Adrenal gland (tissue), 9 donors: ENCODE measurements at regions not wholly inside any gene's neighbourhood (a gene's known extent, or its start where the extent isn't known, plus 50 kb on each side); places are given as distances from the start of the nearest gene placed in this dataset.

Experiments used
- DNase-seq, 7 donors: peaks; one replicate each; pipeline ENCODE4 v3.0.0-alpha.2; 2019 to 2020
- H3K27ac ChIP-seq, 5 donors: fragments of 200-600 bp; sonication (generic) in 4 of 5; 1 replicate in 3 of 5; 2 replicates in 2 of 5; pipeline versions ENCODE4 v1.5.1 to v1.8.0; 2016 to 2020; ENCODE audit warnings: mild to moderate bottlenecking in 1 of 5
- H3K27me3 ChIP-seq: fragments of 200-600 bp; 2 replicates; pipeline ENCODE4 v1.8.0; 2021
- H3K36me3 ChIP-seq, 2 donors: fragments of 200-600 bp; replicated peaks in 1 of 2; 1 replicate in 1 of 2; 2 replicates in 1 of 2; pipeline versions ENCODE4 v1.5.1 to v1.8.0; 2018 to 2022
- H3K4me1 ChIP-seq, 2 donors: fragments of 200-600 bp; replicated peaks in 1 of 2; 1 replicate in 1 of 2; 2 replicates in 1 of 2; pipeline versions ENCODE4 v1.5.1 to v1.8.0; 2018 to 2021
- H3K4me3 ChIP-seq, 4 donors: fragments of 200-600 bp; sonication (generic) in 3 of 4; one replicate each; pipeline ENCODE4 v1.5.1; 2016 to 2018
- H3K9me3 ChIP-seq, 3 donors: fragments of 200-600 bp; sonication (generic) in 1 of 3; replicated peaks in 1 of 3; 1 replicate in 2 of 3; 2 replicates in 1 of 3; pipeline versions ENCODE4 v1.5.1 to v1.8.0; 2016 to 2021
- POLR2A ChIP-seq, 2 donors: fragments of 450-650 bp; IDR thresholded peaks; one replicate each; pipeline ENCODE4 v1.6.1; 2017; ENCODE audit warnings: antibody characterized with exemption in 2 of 2, mild to moderate bottlenecking in 2 of 2, moderate library complexity in 1 of 2
- WGBS, 4 donors: extraction: QIAGEN DNeasy Blood & Tissue Kit in 2 of 4; methylation state at CpG; one replicate each; pipeline versions ENCODE4 v1.1.5 to v1.1.7; 2013 to 2017; 5-methylcytosine and 5-hydroxymethylcytosine counted together
- intact Hi-C, 2 donors: fragments of 100-400 bp; cut with DNase I; formaldehyde crosslinking; loops; one replicate each; pipeline versions ENCODE4 v1.14.1 to v1.15.0; 2022 to 2023
- TF ChIP-seq, protein P1 (sequence below), 6 experiments: fragments of 450-650 bp in 4 of 6; fragments of 200-600 bp in 2 of 6; sonication (generic) in 1 of 6; IDR thresholded peaks; 1 replicate in 5 of 6; 2 replicates in 1 of 6; pipeline versions ENCODE4 v1.5.1 to v1.8.0; 2016 to 2021; ENCODE audit warnings: antibody characterized with exemption in 6 of 6, mild to moderate bottlenecking in 2 of 6, moderate library complexity in 1 of 6
- donor health status: healthy with polysubstance abuse.
- donor health status: Bipolar disorder and iron deficiency.
- donor health status: DM: yes; HTN: yes; CAD: no.
- donor health status: DM: no; HTN: no; CAD: no.
- donor health status: DM: no; HTN: no; CAD: no.

DNA sequence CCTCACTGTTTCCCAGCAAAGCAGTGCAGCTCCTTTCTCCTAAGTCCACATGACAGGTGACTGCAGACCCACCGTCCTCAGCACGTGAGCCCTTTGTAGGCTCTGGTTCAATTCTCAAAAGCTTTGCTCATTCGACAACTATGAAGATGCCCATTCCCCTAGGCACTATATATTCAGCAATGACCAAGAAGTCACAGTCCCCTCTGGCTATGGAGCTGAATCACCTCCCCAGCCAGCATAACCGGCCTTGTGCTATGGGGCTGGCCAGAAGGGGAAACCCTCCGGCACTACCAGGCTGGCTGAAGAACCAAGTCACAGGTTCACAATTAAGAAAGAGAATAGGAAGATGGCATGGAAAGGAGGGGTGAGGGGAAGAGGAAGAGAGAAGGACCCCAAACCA, 139.7 kb downstream of the WSCD1 start:
- Histone ChIP-seq H3K27ac (no peak overlapping the region), H3K36me3 (no peaks in the 10 kb centered on the region), H3K9me3 (no peaks in the 10 kb centered on the region), H3K4me1 (no peaks in the 10 kb centered on the region), H3K27me3 (peaks cover 10% of the 10 kb centered on the region), H3K4me3 (no peak overlapping the region)
- no peak for DNase-seq
- WGBS, 4 donors: 64 to 82% (median 78%) methylated on average over 5 of the region's 5 CpGs
- no peak for TF ChIP-seq POLR2A (IDR thresholded peaks at IDR 0.05)
- TF ChIP-seq, protein P1, sequence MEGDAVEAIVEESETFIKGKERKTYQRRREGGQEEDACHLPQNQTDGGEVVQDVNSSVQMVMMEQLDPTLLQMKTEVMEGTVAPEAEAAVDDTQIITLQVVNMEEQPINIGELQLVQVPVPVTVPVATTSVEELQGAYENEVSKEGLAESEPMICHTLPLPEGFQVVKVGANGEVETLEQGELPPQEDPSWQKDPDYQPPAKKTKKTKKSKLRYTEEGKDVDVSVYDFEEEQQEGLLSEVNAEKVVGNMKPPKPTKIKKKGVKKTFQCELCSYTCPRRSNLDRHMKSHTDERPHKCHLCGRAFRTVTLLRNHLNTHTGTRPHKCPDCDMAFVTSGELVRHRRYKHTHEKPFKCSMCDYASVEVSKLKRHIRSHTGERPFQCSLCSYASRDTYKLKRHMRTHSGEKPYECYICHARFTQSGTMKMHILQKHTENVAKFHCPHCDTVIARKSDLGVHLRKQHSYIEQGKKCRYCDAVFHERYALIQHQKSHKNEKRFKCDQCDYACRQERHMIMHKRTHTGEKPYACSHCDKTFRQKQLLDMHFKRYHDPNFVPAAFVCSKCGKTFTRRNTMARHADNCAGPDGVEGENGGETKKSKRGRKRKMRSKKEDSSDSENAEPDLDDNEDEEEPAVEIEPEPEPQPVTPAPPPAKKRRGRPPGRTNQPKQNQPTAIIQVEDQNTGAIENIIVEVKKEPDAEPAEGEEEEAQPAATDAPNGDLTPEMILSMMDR (IDR thresholded peaks at IDR 0.05): no peak
- intact Hi-C loops: no loop called here

DNA sequence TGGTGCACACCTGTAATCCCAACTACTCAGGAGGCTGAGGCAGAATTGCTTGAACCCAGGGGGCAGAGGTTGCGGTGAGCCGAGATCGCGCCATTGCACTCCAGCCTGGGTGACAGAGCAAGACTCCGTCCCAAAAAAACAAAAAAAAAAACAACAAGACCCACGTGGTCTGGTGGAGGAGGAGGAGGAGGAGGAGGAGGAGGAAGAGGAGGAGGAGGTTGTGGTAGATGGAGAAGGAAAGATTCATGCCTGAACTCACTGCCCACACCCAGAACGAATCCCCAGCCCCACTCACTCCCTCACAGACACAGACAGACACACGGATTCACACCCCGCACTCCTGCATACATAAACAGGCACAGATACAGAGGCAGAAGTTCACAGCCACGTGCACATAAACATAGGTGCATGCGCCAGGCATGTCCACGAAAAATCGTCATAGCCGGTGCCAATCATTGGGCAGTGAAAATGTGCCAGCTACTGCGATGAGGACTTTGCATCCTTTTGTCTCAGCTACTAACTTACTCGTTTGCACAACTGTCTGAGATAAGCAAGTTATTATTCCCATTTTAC, 138.5 kb downstream of the WSCD1 start:
- H3K27ac ChIP-seq: no peak overlapping the region
- 69 to 75% (median 71%) methylated on average over 16 of the region's 16 CpGs for WGBS, 4 donors
- no peak for TF ChIP-seq POLR2A (IDR thresholded peaks at IDR 0.05)
- TF ChIP-seq, protein P1 (IDR thresholded peaks at IDR 0.05): no peak

DNA sequence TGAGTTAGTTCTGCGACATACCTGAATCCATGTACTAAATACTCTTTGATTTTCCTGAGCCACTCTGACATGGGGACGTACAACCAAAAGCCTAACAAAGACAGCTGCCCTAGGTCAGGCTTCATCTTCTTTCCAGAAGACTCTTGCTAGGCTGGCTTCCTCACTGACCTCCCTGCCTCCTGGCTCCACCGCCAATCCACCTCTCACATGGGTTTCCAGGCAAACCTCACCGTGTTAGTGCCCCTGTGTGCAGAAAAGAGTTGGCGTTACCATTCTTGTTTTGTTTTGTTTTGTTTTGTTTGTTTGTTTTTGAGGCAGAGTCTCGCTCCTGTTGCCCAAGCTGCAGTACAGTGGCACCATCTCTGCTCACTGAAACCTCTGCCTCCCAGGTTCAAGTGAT, 135.3 kb downstream of the WSCD1 start:
- intact Hi-C loops: no loop called here
- no peak for DNase-seq
- H3K27ac ChIP-seq: no peak overlapping the region
- no peaks in the 10 kb centered on the region for H3K27me3 ChIP-seq
- no peaks in the 10 kb centered on the region for H3K36me3 ChIP-seq
- no peak for TF ChIP-seq POLR2A (IDR thresholded peaks at IDR 0.05)
- TF ChIP-seq, protein P1 (IDR thresholded peaks at IDR 0.05): no peak
- no peak overlapping the region for H3K4me3 ChIP-seq
- WGBS, 4 donors: 74 to 80% (median 76%) methylated on average over 6 of the region's 6 CpGs
- no peaks in the 10 kb centered on the region for H3K4me1 ChIP-seq
- no peaks in the 10 kb centered on the region for H3K9me3 ChIP-seq

More for the DNA sequence above, 138.5 kb downstream of the WSCD1 start:
- Histone ChIP-seq H3K4me3 (no peak overlapping the region), H3K9me3 (no peaks in the 10 kb centered on the region), H3K4me1 (no peaks in the 10 kb centered on the region), H3K36me3 (no peaks in the 10 kb centered on the region), H3K27me3 (peaks cover 10% of the 10 kb centered on the region)
- no peak for DNase-seq
- intact Hi-C loops: no loop called here

DNA sequence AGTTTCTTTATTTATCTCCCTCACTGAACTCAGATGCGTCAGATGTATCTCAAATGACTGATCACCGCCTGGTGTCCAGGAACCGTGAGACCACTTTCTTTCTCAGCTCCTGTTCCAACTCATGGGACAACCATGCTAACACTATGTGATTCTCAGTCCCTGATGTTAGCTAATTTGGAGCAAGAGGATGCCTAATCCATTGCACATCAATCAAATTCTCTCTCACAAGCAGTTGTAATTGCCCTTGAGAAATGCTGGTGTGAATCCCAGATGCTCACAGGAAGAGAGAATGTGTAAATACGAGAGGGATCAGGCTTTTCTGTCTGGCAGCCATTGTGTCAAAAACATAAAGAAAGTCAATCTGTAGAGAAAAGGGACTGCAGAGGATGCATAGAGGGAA, 134.9 kb downstream of the WSCD1 start:
- Histone ChIP-seq H3K9me3 (no peaks in the 10 kb centered on the region), H3K27me3 (no peaks in the 10 kb centered on the region), H3K27ac (no peak overlapping the region), H3K4me1 (no peaks in the 10 kb centered on the region), H3K4me3 (no peak overlapping the region), H3K36me3 (no peaks in the 10 kb centered on the region)
- intact Hi-C loops: no loop called here
- no peak for TF ChIP-seq POLR2A (IDR thresholded peaks at IDR 0.05)
- TF ChIP-seq, protein P1 (IDR thresholded peaks at IDR 0.05): no peak
- WGBS, 4 donors: 41 to 51% (median 45%) methylated on average over 4 of the region's 4 CpGs
- DNase-seq: no peak
